PC-9 (cell line): ENCODE measurements at regions not wholly inside any gene's neighbourhood (a gene's known extent, or its start where the extent isn't known, plus 50 kb on each side); places are given as distances from the start of the nearest gene placed in this dataset.

Source experiments
- CTCF ChIP-seq: fragments of 200-600 bp; sonication (generic); conservative IDR thresholded peaks from 2 replicates; pipeline ENCODE4 v1.6.1; 2017; ENCODE audit warnings: mixed run types, antibody characterized with exemption, mild to moderate bottlenecking, moderate library complexity
- EZH2 ChIP-seq: fragments of 200-600 bp; sonication (generic); IDR thresholded peaks from 2 replicates; pipeline ENCODE4 v1.8.0; 2017; ENCODE audit warnings: antibody characterized with exemption, low read depth

- TF ChIP-seq CTCF (no peak), EZH2 (no peak)
Observed at GRCh38 chr15:85927931-85928537, 133.3 kb upstream of the KLHL25 start.
